Coronary artery (tissue), 2 donors: ENCODE measurements at regions not wholly inside any gene's neighbourhood (a gene's known extent, or its start where the extent isn't known, plus 50 kb on each side); places are given as distances from the start of the nearest gene placed in this dataset.

Source experiments
- DNase-seq: peaks from one replicate; pipeline ENCODE4 v3.0.0-alpha.2; 2017; ENCODE audit warnings: low spot score
- H3K27ac ChIP-seq, 2 donors: fragments of 200-600 bp; sonication (generic); one replicate each; pipeline ENCODE4 v1.5.1; 2016 to 2019
- H3K4me3 ChIP-seq: fragments of 200-600 bp; sonication (generic); 2 replicates; pipeline ENCODE4 v1.5.1; 2016; ENCODE audit warnings: mild to moderate bottlenecking, moderate library complexity
- TF ChIP-seq, protein P1 (sequence below): fragments of 200-600 bp; sonication (generic); IDR thresholded peaks from one replicate; pipeline ENCODE4 v1.5.1; 2019; ENCODE audit warnings: antibody characterized with exemption

DNA sequence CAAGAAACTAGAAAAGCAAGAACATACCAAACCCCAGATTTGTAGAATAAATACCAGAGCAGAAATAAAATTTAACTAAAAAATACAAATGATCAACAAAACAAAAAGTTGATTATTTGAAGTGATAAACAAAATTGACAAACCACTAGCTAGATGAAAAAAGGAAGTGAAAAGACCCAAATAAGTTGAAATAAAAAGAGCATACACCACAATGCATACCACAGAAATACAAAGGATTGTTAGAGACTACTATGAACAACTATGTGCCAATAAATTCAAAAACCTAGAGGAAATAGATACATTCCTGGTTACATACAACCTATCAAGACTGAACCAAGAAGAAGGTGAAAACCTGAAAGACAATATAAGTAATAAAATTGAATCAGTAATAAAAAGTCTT, 333.4 kb downstream of the SH2D4B start:
- TF ChIP-seq, protein P1, sequence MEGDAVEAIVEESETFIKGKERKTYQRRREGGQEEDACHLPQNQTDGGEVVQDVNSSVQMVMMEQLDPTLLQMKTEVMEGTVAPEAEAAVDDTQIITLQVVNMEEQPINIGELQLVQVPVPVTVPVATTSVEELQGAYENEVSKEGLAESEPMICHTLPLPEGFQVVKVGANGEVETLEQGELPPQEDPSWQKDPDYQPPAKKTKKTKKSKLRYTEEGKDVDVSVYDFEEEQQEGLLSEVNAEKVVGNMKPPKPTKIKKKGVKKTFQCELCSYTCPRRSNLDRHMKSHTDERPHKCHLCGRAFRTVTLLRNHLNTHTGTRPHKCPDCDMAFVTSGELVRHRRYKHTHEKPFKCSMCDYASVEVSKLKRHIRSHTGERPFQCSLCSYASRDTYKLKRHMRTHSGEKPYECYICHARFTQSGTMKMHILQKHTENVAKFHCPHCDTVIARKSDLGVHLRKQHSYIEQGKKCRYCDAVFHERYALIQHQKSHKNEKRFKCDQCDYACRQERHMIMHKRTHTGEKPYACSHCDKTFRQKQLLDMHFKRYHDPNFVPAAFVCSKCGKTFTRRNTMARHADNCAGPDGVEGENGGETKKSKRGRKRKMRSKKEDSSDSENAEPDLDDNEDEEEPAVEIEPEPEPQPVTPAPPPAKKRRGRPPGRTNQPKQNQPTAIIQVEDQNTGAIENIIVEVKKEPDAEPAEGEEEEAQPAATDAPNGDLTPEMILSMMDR: no peak
- H3K4me3 ChIP-seq: no peak overlapping the region
- no peak overlapping the region for H3K27ac ChIP-seq
- no peak for DNase-seq

DNA sequence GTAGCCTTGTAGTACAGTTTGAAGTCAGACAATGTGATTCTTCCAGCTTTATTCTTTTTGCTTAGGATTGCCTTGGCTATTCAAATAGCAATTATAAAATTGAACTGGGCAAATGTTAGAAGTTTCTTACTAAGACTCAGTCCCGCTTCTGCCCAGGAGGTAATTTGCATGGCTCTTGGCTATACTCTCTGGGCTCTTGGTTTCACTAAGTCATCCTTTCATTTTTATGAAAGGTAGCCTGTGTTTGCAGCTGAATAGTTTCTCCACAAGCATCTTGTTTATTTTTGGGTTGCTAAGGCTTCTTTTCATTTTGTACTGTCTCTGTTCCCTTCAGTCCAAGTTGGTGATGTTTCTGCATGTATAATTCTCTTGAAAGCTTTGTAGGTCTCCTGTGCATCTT, 340.6 kb downstream of the SH2D4B start:
- H3K27ac ChIP-seq: no peak overlapping the region
- no peak for DNase-seq
- TF ChIP-seq, protein P1: no peak
- H3K4me3 ChIP-seq: no peak overlapping the region

DNA sequence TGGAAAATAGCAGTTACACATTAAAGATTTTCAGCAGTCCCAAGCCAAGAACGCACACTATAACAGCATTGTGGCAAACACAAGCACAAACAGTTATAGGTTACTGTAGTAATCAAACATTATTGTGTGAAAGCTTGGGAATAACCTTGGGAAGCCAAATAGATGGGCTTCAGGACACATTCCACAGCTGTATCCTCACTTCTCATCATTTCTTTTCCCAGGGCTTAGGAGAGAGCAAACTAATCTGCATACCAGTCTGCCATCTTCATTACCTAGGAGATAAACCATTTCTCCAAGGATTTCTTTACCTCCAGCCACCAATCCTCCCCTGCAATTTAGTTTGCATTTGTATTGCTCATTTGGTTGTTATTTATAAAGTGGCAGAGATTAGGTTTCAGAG, 352.4 kb downstream of the SH2D4B start:
- TF ChIP-seq, protein P1: no peak
- no peak for DNase-seq
- Histone ChIP-seq H3K27ac (no peak overlapping the region), H3K4me3 (no peak overlapping the region)

DNA sequence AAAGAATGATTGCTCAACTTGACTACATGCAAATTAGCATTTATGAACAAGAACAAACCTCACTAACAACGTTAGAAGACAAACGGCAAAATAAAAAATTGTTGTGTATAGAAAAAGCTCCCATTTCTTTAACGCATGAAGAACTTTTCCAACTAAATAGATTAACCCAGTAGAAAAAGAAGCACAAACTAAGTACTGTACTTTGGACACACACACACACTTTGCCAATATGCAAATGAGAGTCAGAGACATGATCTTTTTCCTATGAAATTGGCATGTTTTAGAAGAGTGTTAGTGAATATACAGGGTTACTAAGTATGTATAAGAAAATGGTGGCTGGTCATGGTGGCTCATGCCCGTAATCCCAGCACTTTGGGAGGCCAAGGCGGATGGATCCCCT, 355.6 kb downstream of the SH2D4B start:
- H3K4me3 ChIP-seq: no peak overlapping the region
- TF ChIP-seq, protein P1: no peak
- no peak overlapping the region for H3K27ac ChIP-seq
- no peak for DNase-seq

DNA sequence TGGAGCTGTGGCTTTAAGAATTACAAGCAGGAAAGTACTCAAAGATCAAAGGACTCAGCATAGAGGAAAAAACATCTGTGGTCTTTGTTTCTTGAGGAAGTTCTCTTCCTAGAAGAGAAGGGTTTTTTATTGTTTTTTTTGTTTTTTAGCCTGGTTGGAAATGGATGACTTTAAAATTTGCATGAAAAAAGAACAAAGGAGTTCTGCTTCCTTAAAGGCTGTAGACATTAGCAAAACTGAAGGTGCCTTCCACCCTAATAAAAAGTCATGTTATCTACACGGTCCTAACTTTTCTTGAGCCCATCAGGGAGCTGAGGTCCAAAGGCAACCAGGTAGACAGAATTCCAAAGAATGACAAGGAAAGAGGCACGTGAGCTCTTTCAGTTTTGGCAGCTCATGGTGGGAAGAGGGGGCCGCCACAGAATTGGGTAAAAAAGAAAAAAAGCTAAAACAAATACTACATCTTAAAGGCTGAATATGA, 356.6 kb downstream of the SH2D4B start:
- H3K4me3 ChIP-seq: no peak overlapping the region
- DNase-seq: no peak
- H3K27ac ChIP-seq: no peak overlapping the region
- TF ChIP-seq, protein P1: no peak

DNA sequence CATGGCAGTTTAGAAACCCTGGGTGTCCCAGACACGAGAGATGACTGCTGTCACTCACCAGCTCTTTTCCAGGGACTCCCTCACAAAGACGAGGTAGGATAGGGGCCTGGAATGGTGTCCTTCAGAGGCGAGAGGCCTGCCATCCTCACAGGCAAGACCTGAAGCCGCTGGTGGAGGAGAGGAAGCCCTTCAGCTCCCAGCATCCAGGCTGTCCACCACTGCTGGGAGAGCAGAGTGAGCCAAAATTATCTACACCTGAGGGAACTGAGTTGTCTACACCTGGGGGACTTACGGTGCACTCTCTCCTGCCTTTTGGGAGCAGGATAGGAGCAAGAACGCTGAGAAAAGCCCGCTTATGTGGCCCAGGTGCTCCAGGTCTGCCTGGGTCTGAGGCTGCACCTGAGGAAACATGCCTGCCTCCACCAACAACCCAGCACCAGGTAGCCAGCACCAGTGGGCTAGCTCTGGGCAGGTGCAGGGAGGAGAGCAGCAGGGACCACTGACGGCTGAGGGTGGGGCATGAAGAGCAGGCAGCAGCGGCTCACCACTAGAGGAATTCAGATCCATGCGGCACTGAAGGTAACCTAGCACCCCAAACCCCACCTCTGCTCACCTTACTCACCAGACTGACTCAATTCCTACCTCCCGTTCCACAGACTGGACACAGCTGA, 357.2 kb downstream of the SH2D4B start:
- DNase-seq: no peak
- TF ChIP-seq, protein P1: no peak
- Histone ChIP-seq H3K4me3 (no peak overlapping the region), H3K27ac (no peak overlapping the region)

DNA sequence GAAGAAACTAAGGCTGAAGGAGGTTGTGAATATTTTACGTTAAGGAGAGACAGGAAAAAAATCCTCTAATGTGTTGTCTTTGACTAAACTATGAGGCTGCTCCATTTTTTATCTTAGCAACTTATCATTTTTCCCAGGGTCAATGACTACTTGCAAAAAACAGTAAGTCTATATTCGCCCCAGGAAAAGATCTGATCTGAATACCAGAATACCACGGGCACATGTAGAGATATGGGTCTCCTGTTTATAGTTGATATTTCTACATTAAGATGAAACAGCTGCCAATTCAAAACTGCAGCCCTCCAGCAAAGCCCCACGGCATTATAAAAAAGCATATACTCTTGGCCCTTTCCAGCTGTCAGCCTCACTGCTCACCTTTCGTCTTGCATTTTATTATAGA, 358.4 kb downstream of the SH2D4B start:
- TF ChIP-seq, protein P1: no peak
- Histone ChIP-seq H3K27ac (no peak overlapping the region), H3K4me3 (no peak overlapping the region)
- DNase-seq: no peak
